ENCODE measurements at regions not wholly inside any gene's neighbourhood (a gene's known extent, or its start where the extent isn't known, plus 50 kb on each side); places are given as distances from the start of the nearest gene placed in this dataset.
"Not testable (repeated sequence)": the region's sequence is repeated elsewhere in the genome, so short reads cannot be mapped to it uniquely, and the experiment has no call there.

GRCh38 chr21:25254491-25255174 is 352.6 kb downstream of the MRPL39 start:
- no peak for DNase-seq (ENCODE audit: low read depth in 2 of 2)

- DNase-seq (ENCODE audit: low read depth in 2 of 2) = no peak
Measured at GRCh38 chr21:25246546-25246945, 360.7 kb downstream of the MRPL39 start.

- no peak for DNase-seq (ENCODE audit: low read depth in 2 of 2)
Measured at GRCh38 chr21:25244735-25245134, 362.5 kb downstream of the MRPL39 start.

DNA sequence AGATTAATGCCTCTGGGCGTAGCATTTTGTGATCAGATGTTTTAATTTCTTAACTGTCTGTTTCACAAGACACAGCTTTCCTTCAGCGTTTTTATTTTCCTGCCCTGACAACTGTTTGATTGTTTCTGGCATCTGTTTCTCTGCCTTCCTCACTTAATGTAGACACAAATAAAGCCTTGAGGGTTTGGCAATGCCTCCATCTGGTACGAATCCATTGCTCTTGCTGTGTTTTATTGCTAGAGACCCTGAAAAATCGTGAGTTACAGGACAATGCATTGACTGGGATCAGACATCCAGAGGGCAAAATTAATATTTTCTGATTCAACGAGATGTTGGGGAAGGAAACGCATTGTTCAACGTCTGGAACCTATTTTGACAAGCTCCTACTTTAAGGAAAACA is 363.5 kb downstream of the MRPL39 start:
- no peak for DNase-seq (ENCODE audit: low read depth in 2 of 2)

DNA sequence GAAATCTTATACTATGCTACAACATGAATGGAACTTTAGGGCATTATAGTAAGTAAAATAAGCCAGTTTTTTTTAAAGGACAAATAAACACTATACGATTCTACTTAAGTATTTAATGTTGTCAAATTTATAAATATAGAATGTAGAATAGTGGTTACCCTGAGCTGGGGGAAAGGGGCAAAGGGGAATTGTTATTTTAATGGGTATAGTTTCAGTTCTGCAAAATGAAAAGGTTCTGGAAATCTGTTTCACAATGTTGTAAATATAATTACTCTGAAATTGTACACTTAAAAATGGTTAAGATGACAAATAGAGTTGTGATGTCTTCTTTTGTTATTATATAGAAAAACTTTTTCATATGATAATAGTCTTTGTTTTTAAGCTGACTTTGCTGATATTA is 366.3 kb downstream of the MRPL39 start:
- DNase-seq (ENCODE audit: low read depth in 2 of 2) = no peak

- DNase-seq (ENCODE audit: low read depth in 2 of 2) = no peak
Measured at GRCh38 chr21:25234857-25235801, 372.2 kb downstream of the MRPL39 start.

DNA sequence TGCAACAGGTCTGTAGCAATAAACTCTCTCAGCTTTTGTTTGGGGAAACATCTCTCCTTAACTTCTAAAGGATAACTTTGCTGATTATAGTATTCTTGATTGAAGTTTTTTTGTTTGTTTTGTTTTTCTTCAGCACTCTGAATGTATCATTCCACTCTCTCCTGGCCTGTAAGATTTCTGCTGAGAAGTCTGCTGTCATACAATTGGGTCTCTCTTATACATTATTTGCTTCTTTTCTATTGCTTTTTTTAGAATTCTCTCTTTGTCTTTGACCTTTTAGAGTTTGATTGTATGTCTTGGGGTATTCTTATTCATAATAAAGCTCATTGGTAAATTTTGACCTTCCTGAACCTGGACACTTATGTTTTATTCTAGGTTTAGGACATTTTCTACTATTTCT is 386.3 kb downstream of the MRPL39 start:
- DNase-seq (ENCODE audit: low read depth in 2 of 2) = no peak

DNA sequence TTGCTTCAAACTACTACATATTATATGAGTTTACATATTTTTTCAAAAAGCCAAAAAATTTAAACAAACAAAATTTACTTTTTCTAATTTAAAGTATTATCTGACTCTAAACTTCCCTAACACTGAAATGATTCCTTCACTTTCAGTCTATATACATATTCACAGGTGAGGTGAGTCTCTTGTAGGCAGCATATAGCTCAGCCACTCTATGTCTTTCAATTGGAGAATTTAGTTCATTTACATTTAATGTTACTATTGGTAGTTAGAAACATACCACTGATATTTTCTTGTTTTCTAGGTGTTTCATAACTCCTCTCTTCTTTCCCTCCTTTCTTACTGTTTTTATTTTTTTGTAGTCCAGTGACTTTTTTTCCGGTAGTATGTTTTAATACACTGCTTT is 387.1 kb downstream of the MRPL39 start:
- DNase-seq (ENCODE audit: low read depth in 2 of 2) = no peak

DNA sequence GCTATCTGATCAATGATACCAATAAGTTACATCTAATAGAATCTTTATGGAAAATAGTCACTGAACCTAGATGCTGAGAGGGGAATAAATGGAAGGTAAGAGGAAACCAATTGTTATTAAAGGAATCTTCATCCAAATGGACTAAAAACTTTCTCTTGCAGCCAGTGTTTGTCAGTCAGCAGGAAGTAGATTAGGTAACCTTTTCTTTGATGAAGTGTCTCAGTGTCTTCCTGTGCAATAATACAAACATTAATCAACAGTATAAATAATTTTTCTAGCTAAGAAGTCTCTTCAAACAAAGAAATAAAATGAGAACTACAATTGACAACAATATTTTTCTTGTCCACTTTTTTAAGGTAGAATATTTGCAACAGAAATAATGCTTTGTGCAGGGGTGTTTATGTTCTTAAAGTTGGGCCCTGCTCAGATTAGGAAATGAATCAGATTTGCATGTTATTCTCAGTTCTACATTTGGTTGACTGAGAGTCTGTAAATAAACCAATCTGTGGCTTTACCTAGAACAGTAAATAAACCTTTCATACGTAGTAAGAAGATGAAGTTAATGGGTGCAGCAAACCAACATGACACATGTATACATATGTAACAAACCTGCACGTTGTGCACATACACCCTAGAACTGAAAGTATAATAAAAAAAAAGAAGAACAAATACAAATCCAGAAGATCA is 391.4 kb downstream of the MRPL39 start:
- no peak for DNase-seq (ENCODE audit: low read depth in 2 of 2)

- no peak for DNase-seq (ENCODE audit: low read depth in 2 of 2)
Measured at GRCh38 chr21:25214676-25215075, 392.6 kb downstream of the MRPL39 start.

DNA sequence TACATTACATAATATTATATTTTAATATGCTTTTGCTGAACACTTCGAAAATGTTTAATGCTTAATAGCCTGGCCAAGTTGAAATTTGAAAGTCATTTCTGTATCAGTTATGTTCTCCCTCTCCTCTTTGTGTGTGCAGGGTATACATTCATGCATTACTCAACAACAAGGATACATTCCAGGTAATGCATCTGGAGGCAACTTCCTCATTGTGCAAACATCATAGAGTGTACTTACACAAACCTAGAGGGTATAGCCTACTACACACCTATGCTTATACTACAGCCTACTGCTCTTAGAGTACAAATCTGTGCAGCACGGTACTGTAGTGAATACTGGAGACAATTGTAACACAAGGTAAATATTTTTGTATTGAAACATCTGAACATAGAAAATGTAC is 407.3 kb downstream of the MRPL39 start:
- DNase-seq (ENCODE audit: low read depth in 2 of 2) = no peak

GRCh38 chr21:25191141-25191540 is 416.1 kb downstream of the MRPL39 start:
- DNase-seq (ENCODE audit: low read depth in 2 of 2) = no peak

GRCh38 chr21:25189497-25189896 is 417.8 kb downstream of the MRPL39 start:
- DNase-seq (ENCODE audit: low read depth in 2 of 2) = no peak

- DNase-seq (ENCODE audit: low read depth in 2 of 2) = no peak
Measured at GRCh38 chr21:25188677-25189079, 418.6 kb downstream of the MRPL39 start.

DNA sequence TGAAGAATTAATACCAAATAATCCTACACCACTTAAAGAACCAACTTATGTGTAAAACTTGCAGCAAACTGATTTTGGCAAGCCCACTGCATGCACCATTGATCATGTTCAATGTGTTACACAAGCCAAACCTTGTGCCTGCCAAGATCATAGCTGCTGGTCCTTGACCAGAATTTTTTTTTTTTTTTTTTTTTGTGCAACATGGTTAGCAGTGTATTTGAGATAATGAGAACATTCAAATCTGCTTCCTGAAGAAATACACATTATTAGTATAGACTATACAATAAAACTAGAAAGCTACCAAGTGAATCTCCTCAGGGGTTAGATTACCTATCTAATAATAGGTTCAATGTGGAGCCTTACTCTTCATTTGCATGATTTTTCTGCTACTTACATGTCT is 421.0 kb downstream of the MRPL39 start:
- DNase-seq (ENCODE audit: low read depth in 2 of 2) = no peak

GRCh38 chr21:25183577-25183976 is 423.7 kb downstream of the MRPL39 start:
- no peak for DNase-seq (ENCODE audit: low read depth in 2 of 2)

GRCh38 chr21:25181690-25182089 is 425.6 kb downstream of the MRPL39 start:
- not testable (repeated sequence) for DNase-seq (ENCODE audit: low read depth in 2 of 2)

DNA sequence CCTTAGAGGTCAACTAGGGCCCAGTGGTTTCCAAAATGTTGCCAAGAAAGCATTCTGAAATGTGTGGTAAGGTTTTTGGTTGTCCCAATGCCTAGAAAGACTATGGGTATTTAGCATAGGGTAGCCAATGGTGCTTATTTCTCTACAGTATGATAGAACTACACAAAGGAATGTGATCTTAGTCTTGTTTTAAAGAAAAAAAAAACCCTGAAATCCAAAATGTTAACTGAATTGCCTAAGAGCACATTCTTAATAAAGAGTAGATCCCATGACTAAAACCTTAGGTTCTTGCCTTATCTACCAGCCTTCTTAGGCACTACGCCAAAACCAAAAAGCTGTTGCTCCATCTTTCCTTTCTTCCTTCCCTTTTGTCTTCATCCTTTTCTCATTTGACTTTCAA is 428.2 kb downstream of the MRPL39 start:
- DNase-seq (ENCODE audit: low read depth in 2 of 2) = no peak

DNA sequence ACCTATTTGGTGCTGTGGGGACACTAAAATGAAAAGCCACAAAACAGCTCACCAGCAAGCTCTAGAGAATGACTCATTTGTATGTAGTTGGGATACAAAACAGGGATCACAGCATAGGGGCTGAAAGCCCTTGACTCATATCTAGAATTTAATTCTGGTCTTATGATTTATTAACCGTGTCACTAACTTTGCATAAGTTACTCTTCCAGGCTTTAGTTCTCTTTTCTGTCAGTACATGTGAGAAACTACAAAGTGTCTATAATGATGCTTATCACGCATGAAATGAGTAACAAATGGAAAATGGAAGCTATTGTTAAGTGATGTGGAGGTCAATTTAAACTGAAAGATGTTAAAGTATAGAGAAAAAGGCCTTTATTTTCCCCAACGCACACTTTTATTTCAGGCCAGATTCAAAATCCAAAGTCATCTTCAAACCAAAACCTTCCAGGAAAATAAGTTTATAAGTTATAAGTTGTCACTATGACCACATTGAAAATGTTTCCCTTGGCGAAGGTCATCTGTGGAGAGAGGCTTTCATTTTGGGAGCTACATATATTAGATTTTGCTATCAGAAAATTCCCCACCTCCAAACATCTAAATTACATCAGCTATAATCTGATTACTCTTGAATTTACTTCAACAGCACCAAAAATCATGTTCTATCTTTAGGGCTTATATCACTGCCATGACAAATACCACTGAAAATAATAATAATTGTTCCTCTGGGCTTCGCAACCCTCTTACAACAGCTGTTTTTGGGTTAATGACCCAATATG is 430.5 kb downstream of the MRPL39 start:
- no peak for DNase-seq (ENCODE audit: low read depth in 2 of 2)

DNA sequence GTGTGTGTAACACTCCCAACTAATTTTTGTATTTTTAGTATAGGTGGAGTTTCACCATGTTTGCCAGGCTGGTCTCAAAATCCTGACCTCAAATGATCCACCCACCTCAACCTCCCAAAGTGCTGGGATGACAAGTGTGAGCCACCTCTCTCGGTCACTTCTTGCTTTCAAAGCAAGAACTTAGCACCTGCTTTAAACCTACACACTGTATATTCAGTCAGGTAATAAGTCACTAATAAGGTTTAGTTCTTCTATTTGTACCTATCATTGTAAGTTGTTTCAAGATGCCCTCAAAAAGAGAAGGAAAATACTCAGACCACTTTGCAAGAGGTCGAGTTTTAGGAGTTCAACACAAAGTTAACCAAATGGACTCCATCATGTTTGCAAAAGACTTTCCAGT is 431.3 kb downstream of the MRPL39 start:
- no peak for DNase-seq (ENCODE audit: low read depth in 2 of 2)

DNA sequence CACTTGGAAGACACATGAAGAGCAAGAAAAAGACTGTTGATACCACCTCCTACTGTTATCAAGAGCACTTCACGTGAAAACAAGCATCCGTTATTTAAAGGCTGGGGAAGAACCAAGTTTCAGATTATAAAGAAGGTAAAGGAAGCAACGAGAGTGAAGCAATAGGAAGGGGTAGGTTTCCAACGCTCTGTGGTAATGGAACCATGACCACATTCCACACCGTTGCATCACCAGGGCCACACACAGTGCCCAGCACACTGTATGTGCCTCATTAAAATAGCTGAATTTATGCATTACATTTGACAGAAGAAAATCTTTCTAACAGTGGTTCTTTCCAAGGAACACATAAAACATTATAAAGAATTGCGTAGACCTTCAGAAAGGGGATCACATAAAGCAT is 435.8 kb downstream of the MRPL39 start:
- no peak for DNase-seq (ENCODE audit: low read depth in 2 of 2)

GRCh38 chr21:25170681-25171080 is 436.6 kb downstream of the MRPL39 start:
- no peak for DNase-seq (ENCODE audit: low read depth in 2 of 2)
